Tibial nerve (tissue), 3 donors: ENCODE measurements at regions not wholly inside any gene's neighbourhood (a gene's known extent, or its start where the extent isn't known, plus 50 kb on each side); places are given as distances from the start of the nearest gene placed in this dataset.

ENCODE experiments used
- POLR2A ChIP-seq, 2 donors: fragments of 450-650 bp; IDR thresholded peaks; one replicate each; pipeline ENCODE4 v1.6.1; 2017; ENCODE audit warnings: antibody characterized with exemption in 2 of 2, mild to moderate bottlenecking in 2 of 2, moderate library complexity in 2 of 2
- TF ChIP-seq, protein P1 (sequence below), 5 experiments: fragments of 200-600 bp in 3 of 5; fragments of 450-650 bp in 2 of 5; sonication (generic) in 3 of 5; IDR thresholded peaks; one replicate each; pipeline ENCODE4 v1.5.1; 2016 to 2019; ENCODE audit warnings: antibody characterized with exemption in 5 of 5, mild to moderate bottlenecking in 3 of 5, moderate library complexity in 2 of 5

DNA sequence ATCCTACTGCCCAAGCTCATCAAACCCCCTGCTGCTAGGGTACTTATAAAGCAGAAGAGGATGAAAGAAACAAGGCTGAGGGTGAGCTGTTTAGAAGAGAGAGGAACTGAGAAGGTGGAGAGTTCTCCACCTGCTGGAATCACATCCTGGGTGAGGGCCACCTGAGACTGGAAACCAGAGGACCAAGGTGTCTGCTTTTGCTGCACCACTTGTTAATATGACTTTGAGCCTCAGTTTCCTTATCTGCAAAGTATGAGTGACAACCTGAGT is 203.2 kb upstream of the SSTR1 start:
- no peak for TF ChIP-seq POLR2A (IDR thresholded peaks at IDR 0.05)
- TF ChIP-seq, protein P1, sequence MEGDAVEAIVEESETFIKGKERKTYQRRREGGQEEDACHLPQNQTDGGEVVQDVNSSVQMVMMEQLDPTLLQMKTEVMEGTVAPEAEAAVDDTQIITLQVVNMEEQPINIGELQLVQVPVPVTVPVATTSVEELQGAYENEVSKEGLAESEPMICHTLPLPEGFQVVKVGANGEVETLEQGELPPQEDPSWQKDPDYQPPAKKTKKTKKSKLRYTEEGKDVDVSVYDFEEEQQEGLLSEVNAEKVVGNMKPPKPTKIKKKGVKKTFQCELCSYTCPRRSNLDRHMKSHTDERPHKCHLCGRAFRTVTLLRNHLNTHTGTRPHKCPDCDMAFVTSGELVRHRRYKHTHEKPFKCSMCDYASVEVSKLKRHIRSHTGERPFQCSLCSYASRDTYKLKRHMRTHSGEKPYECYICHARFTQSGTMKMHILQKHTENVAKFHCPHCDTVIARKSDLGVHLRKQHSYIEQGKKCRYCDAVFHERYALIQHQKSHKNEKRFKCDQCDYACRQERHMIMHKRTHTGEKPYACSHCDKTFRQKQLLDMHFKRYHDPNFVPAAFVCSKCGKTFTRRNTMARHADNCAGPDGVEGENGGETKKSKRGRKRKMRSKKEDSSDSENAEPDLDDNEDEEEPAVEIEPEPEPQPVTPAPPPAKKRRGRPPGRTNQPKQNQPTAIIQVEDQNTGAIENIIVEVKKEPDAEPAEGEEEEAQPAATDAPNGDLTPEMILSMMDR (IDR thresholded peaks at IDR 0.05): no peak
